ENCODE measurements at regions not wholly inside any gene's neighbourhood (a gene's known extent, or its start where the extent isn't known, plus 50 kb on each side); places are given as distances from the start of the nearest gene placed in this dataset.

DNA sequence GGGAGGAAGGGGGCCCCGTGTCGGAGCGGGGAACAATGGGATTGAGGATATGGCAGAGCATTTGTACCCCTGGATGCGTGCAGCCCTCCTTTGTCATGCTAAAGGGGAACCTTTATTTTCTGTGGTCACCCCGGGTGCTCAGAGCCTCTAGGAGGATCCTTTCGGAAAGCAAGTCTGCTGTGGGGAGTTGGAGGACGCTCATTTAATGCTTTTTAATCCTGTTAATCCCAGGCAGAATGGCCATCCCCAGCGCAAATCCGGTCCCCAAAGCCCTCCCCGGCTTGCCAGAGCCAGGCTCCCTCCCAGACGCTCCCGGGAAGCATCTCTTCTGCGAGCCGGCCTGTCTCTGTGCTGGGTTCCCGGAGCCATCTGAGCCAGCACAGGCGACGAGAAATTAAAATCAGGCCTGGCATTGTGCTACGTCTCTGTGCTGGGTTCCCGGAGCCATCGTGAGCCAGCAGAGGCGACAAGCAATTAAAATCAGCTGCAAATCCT lies 113.2 kb upstream of the PPP2R3B start:
- Histone ChIP-seq H4K20me1 (ENCODE audit: control insufficient read depth, insufficient read depth, low read depth, low read length) (no peaks in the 10 kb centered on the region), H3F3A (ENCODE audit: control insufficient read depth, insufficient read depth) (no peaks in the 10 kb centered on the region), H3K9me3 (ENCODE audit: control insufficient read depth, insufficient read depth, low read length) (no peaks in the 10 kb centered on the region), H3K4me2 (ENCODE audit: low read length) (no peak overlapping the region), H3K4me3 (ENCODE audit: low read length) (no peak overlapping the region), H3K9me2 (replicated peaks; ENCODE audit: control insufficient read depth, low read length) (no peaks in the 10 kb centered on the region), H3K27me3 (ENCODE audit: control insufficient read depth, low read length) (no peaks in the 10 kb centered on the region), H3K36me3 (ENCODE audit: control insufficient read depth, low read length) (no peaks in the 10 kb centered on the region), H3K79me2 (ENCODE audit: control insufficient read depth, low read length) (no peaks in the 10 kb centered on the region), H3K27ac (ENCODE audit: low read depth, low read length) (no peak overlapping the region), H3K4me1 (ENCODE audit: control insufficient read depth, low read length) (no peaks in the 10 kb centered on the region)
- TF ChIP-seq, protein P1, sequence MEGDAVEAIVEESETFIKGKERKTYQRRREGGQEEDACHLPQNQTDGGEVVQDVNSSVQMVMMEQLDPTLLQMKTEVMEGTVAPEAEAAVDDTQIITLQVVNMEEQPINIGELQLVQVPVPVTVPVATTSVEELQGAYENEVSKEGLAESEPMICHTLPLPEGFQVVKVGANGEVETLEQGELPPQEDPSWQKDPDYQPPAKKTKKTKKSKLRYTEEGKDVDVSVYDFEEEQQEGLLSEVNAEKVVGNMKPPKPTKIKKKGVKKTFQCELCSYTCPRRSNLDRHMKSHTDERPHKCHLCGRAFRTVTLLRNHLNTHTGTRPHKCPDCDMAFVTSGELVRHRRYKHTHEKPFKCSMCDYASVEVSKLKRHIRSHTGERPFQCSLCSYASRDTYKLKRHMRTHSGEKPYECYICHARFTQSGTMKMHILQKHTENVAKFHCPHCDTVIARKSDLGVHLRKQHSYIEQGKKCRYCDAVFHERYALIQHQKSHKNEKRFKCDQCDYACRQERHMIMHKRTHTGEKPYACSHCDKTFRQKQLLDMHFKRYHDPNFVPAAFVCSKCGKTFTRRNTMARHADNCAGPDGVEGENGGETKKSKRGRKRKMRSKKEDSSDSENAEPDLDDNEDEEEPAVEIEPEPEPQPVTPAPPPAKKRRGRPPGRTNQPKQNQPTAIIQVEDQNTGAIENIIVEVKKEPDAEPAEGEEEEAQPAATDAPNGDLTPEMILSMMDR (IDR thresholded peaks at IDR 0.05; ENCODE audit: low read depth, low read length, poor library complexity, severe bottlenecking): no peak
- TF ChIP-seq EZH2phosphoT487 (IDR thresholded peaks at IDR 0.05; ENCODE audit: borderline replicate concordance, low read length): no peak

DNA sequence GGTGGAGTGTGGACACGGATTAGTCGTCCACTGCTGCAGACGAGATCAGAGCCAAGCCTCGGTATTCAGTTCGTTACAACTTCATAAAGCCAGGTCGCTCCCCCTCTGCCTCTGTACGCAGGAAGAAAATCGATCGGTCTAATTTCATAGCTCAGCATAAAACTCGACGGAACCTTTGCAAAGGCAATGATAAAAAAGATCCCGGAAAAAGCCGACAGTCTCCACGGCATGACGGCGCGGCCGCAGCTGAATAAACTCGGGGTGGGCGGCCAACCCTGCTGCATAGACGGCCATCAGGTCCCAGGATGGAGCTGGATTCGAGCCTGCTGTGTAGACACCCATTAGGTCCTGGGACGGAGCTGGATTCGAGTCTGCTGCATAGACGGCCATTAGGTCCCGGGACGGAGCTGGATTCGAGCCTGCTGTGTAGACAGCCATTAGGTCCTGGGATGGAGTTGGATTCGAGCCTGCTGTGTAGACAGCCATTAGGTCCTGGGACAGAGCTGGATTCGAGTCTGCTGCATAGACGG lies 113.8 kb upstream of the PPP2R3B start:
- H3K27ac ChIP-seq (ENCODE audit: low read depth, low read length): no peak overlapping the region
- H3K27me3 ChIP-seq (ENCODE audit: control insufficient read depth, low read length): no peaks in the 10 kb centered on the region
- no peaks in the 10 kb centered on the region for H3K79me2 ChIP-seq (ENCODE audit: control insufficient read depth, low read length)
- no peak overlapping the region for H3K4me2 ChIP-seq (ENCODE audit: low read length)
- no peaks in the 10 kb centered on the region for H3K36me3 ChIP-seq (ENCODE audit: control insufficient read depth, low read length)
- no peaks in the 10 kb centered on the region for H3F3A ChIP-seq (ENCODE audit: control insufficient read depth, insufficient read depth)
- H3K9me3 ChIP-seq (ENCODE audit: control insufficient read depth, insufficient read depth, low read length): no peaks in the 10 kb centered on the region
- H3K4me3 ChIP-seq (ENCODE audit: low read length): no peak overlapping the region
- no peak for TF ChIP-seq EZH2phosphoT487 (IDR thresholded peaks at IDR 0.05; ENCODE audit: borderline replicate concordance, low read length)
- TF ChIP-seq, protein P1 (IDR thresholded peaks at IDR 0.05; ENCODE audit: low read depth, low read length, poor library complexity, severe bottlenecking): no peak
- H4K20me1 ChIP-seq (ENCODE audit: control insufficient read depth, insufficient read depth, low read depth, low read length): no peaks in the 10 kb centered on the region
- H3K9me2 ChIP-seq (replicated peaks; ENCODE audit: control insufficient read depth, low read length): no peaks in the 10 kb centered on the region
- H3K4me1 ChIP-seq (ENCODE audit: control insufficient read depth, low read length): no peaks in the 10 kb centered on the region

DNA sequence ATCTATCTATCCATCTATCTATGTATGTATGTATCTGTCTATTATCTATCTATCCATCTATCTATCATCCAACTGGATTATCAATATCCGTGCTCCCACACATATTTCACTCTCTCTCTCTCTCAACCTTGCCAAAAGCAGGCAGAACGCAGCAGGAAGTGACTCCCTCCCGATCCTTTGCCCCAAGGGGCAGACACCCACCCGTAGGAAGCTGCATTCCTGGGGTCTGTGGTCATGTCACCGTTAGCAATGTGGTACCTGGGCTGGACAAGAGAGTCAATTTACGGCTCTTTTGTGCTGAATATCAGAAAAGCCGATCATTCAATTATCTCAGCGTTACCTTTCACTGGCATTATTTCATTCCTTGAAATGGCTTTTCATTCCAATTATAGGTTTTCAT lies 119.6 kb upstream of the PPP2R3B start:
- no peak overlapping the region for H3K27ac ChIP-seq (ENCODE audit: low read depth, low read length)
- H3K9me3 ChIP-seq (ENCODE audit: control insufficient read depth, insufficient read depth, low read length): no peaks in the 10 kb centered on the region
- no peaks in the 10 kb centered on the region for H3F3A ChIP-seq (ENCODE audit: control insufficient read depth, insufficient read depth)
- no peaks in the 10 kb centered on the region for H4K20me1 ChIP-seq (ENCODE audit: control insufficient read depth, insufficient read depth, low read depth, low read length)
- H3K9me2 ChIP-seq (replicated peaks; ENCODE audit: control insufficient read depth, low read length): no peaks in the 10 kb centered on the region
- no peak overlapping the region for H3K4me2 ChIP-seq (ENCODE audit: low read length)
- no peaks in the 10 kb centered on the region for H3K79me2 ChIP-seq (ENCODE audit: control insufficient read depth, low read length)
- no peaks in the 10 kb centered on the region for H3K27me3 ChIP-seq (ENCODE audit: control insufficient read depth, low read length)
- no peaks in the 10 kb centered on the region for H3K4me1 ChIP-seq (ENCODE audit: control insufficient read depth, low read length)
- H3K36me3 ChIP-seq (ENCODE audit: control insufficient read depth, low read length): no peaks in the 10 kb centered on the region
- TF ChIP-seq EZH2phosphoT487 (IDR thresholded peaks at IDR 0.05; ENCODE audit: borderline replicate concordance, low read length): no peak
- TF ChIP-seq, protein P1 (IDR thresholded peaks at IDR 0.05; ENCODE audit: low read depth, low read length, poor library complexity, severe bottlenecking): no peak
- H3K4me3 ChIP-seq (ENCODE audit: low read length): no peak overlapping the region
